NCI-H2171 treated with DMSO at 0.1 percent for 48 hours (cell line): ENCODE measurements at regions not wholly inside any gene's neighbourhood (a gene's known extent, or its start where the extent isn't known, plus 50 kb on each side); places are given as distances from the start of the nearest gene placed in this dataset.
A peak's percentile ranks its signal among the peaks of the same experiment; 100 is the strongest.

Experiments used
- DNase-seq: peaks from one replicate; lab custom pipeline; 2025; lab: John Stamatoyannopoulos, UW

DNA sequence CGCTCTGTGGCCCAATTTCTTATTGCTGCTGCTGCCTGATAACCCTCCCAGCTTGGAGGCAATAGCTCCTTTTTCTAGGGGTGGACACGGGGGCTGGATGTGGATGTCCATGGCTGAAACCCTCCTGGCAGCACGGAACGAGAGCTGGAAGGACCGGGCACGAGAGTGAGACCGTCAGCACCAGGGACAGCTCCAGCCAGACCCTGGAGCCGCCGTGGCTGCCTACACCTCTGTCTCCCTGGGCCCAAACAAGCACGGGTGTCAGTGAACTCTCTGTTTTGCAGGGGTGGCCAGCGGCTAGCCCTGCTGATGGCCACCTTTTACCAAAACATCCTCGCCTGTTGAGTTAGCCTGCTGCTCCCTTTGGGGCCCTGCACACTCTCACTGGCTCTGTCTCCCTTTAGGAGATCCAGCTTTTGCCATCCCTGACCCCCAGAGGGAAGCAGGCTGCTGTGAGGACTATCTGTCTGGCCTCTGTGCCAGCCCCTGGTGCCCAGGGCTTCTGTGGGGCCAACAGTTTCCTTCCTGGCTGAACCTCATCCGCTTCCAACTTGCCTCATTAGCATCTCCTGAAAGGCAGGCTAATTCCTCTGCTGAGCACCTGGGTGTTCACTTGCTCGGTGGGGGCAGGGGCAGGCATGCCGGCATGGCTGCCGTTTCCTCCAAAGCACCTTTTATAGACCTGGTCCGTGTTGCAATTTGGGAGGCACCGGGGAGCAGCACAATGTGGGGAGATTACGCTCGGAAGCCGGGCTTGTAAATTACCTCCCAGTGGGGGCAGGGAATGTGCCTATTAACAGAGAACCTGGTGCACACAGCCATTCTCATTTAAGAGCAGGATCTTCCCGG, 118.1 kb downstream of the ENGASE start:
- DNase-seq = no peak

DNA sequence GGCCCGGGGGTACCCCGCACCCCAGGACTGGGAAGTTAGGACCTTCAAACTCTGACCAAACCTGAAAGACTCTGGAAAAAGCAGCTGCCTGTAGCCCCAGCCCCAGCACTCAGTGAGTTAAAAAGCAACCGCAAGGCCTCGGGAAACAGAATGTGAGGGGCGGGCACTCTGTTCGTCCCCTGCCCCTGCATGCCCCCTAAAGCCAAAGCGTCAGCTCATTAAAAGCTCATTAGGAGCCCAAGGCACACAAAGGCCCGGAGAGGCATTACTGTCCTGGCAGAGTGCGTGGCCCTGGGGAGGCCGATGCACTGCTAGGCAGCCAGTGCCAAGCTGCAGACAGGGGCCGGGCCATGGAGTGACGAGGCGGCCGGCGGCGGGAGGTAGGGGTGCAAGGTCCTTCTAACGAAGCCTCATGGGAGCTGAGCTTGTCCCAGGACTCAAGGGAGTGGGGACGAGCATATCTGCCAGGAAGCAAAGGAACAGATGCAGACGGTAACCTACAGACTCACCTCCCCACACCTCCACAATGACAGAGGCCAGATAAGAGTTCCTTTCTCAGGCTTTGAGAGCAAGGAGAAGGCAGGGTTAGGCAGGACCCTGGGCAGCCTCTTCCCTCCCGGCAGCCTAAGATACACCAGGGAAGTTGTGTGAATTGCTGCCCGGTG, 116.8 kb downstream of the ENGASE start:
- no peak for DNase-seq

DNA sequence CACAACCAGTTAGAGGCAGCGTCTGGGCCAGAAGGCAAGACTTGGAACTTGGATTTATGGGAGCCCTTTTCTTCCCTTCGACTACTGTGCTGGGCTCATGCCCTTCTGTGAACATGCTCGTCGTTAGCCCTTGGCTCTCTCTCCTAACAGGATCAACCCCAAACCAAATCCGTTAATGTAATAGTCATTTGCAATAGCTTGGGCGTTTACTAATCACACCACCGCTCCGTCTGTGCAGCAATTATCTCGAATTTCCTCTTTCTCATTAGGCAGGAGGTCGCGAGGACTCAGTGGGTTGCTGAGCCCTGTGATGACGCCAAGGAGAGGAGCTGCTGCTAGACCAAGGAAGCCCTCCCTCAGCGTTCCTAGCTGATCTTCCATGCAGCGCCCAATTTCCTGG, 114.7 kb downstream of the ENGASE start:
- DNase-seq = no peak

DNA sequence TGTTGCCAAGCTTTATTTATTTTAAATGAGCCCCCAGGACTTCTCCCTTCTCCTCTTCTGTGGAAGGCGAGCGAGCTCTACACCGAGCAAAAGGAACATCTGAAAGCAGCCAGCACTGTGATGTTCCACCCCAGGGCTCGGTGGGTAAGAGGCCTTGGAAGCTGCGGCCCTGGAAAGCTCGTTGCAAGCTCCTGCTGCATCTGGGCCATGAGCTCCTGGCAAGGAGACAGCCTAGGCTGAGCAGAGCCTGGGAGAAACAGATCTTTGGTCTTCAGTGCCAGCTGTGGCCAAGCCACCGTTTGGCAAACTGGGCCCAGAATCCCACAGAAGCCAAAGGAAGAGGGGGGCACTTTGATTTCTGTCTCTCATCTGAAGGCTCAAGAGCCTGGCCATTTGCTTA, 114.1 kb downstream of the ENGASE start:
- DNase-seq = no peak

DNA sequence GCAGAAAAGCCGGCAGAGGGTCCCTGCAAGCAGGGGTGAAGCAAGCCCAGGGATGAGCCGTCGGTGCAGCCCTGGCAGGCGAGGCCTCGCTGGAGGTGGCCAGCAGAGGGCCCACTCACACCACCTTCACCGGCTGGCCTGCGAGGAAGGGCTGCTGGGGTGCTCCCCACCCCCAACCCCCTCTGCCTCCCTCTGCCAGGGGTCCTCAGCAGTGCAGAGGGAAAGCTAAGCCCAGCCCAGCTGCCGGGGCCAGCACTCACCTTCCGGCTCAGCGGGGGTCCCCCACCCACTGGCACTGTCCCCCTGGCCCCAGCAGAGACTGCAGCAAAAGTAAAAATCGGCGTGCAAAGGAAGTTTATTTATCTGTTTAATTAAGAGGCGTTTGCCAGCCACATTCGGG, 113.4 kb downstream of the ENGASE start:
- DNase-seq = peak; percentile 37

DNA sequence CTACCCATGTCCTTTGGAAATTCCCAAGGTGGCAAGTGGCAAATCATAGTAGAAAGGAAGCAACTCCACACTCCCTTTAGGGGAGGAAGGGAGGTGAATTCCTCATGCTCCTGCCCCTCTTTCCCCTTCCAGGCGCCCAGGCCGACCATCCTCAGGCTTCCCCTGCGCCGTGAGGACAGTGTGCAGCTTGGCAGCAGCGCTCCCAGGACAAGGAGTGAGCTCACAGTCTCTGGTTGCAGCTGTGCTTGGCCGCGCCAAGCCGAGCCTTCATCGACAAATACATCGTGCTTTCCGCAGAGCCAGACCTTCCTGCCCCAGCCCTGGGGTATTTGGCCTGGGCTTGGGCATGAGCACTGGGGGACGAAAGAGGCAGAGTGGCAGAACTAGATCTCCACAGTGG, 112.6 kb downstream of the ENGASE start:
- no peak for DNase-seq

DNA sequence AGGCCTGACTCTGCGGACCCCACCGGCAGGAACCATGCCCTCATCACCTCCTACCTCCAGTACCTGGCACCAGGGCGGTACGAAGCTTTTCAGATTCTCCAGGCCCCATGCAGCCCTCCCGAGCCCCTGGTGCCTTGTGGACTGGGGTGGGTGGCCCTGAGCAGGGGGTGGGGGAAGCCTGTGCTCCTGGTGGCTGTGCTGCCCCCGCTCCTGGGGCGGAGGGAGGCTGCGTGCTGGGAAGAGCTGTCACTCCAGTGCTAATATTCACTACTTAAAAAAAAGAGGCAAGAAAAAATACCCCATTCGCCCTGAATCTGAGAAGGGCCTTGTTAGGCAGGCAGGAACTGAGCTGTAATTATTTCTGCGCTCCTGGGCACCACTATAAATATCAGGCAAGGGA, 111.8 kb downstream of the ENGASE start:
- DNase-seq = no peak

DNA sequence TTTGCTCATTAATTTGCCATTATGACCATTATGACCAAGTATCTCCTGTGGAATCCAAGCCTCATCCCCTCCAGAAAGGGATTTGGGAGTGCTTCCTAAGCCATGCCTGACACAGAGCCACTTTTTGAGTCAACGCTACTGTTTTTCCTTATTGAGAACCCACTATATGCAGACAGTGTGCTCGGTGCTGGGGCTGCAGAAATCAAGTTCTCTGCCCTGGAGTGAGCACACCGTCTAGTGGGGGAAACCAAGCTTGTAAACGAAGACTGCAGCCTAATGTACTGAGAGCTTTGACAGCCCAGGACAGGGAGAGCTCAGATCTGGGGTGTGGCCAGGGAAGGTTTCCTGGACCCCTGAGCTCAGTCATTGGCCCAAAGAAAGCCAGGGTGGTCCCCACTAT, 111.0 kb downstream of the ENGASE start:
- no peak for DNase-seq

DNA sequence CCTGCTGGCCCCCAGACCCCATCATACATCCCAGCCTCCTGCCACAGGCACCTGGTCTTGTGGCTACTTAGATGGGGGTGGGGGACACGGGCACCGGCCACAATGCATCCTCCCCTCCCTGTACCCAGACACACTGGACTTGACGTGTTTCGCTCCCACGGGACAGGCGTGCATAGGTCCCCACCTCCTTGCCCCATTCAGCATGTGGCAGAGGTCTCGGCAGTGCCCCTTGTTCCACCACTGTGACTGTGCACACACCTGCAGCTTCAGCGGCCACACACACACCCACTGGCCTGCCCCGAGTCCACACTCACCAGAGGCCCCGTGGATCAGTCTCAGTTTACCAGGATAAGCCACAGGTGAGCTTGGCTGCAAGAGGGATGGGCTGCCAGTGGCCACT, 109.6 kb downstream of the ENGASE start:
- no peak for DNase-seq

DNA sequence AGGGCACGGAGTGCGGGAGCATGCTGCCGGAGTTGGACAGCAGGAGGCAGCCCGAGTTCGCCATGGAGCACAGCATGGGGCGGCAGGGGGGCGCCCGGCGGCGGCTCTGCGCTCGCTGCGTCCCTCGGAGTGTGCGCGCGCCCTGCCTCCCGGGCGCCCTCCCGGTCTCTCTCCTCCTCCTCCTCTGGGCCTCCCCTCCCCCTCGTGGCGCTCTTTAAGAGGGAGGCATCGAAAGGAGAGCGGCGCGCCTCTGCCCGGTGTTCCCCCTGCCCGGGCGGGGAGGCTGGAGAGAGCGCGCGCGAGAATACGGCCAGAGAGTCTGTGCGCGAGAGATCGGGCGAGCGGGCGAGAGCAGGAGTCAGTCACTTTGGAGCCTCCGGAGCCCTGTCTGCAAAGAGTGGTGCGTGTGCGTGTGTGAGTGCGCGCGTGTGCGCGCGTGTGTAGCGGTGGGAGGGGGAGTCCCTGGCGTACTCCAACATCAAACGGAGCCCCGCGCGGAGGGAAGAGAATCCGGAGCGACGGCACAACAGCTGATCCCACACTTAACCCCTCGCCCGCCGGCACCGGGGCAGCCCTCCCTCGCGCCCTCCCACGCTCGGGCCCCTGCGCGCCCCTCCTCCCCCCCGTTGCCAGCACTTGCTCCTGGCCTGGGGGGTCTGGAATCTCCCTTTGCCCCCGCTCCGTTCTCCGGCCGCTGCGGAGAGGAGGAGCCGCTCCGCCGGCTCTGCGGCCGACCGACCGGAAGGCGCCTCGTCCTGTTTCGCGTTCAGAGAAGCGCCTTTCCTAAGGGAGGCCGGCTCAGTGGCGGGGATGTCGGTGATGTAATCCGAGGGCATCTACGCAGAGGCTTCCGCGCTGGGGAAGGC, 108.9 kb downstream of the ENGASE start:
- peak; percentile 83 for DNase-seq

DNA sequence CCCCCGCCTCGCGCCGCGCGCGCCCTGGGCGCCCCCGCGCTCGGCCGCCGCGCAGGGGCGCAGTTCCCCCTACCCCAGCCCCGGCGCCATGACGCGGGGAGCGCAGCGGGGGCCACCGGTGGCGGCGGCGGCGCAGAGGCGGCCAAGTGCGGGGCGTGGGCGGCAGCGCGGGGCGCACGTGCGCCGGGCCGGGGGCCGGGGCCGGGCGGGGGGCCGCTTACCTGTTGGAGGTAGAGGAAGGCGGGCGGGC, 108.3 kb downstream of the ENGASE start:
- no peak for DNase-seq

DNA sequence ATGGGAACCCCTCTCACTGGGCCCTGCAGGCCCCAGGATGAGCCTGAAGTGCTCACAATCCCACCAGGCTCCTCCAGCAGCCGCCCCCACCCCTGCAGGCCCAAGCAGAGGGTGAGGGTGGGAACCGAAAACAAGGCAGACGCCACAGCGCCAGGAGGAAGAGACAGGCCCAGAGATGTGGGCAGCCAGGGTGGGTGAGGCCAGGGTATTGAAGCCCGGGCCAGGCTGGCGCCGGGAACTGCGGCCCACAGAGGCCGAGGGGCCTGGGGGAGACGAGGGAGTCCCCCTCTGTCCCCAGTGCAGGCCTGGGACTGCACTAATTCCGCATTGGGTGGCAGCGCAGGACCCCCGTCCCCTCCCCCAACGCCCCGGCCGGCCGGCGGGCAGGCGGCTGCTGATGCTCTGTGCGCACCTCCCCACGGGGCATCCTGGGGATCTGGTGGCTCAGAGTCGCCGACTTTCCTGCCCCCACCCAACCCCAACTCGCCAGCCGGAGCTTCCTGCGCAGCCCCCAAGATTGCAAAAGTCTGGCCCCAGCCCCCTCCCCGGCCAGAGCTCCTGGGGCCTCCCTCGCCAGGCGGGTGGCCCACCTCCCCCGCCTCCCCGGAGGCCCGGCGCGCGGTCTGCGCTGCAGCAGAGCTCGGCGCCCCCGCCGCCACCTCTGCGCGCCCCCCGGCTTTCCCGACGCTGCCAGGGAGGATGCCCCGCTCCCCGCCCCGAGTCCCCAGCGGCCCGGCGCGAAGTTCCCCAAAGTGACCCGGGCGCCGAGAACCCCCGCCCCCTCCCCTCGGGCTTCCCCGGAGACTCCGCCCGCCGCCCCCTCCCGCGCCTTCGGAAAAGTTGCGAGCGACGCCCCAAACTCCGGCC, 107.8 kb downstream of the ENGASE start:
- no peak for DNase-seq

DNA sequence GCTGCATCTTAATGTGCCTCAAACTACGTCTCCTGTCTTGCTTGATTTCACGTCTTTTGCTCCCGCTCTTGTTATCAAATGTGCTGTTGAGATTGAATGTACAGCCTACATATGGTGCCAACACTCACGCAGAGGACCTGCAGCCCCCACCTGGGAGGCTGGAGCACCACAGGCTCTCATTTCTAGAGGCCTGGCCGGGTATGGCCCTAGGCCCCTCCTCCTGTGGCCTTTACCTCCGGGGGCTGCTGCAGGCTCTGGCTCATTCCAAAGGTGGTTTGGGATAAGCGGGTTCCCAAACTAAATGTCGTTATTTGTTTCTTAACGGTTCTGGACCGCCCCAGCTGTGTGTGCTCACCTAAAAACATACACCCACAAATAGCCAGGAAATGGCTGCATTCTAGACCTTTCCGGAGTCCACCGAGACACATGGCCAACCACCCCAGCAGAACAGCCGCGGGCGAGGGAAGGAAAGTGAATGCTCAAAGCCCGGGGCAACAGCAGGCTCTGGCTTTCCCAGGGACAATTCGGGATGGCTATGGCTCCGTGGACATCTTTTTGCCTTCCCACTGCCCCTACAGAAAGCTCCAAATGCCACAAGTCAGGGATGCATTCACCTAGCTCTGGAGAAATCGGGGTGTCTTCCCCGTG, 105.9 kb downstream of the ENGASE start:
- no peak for DNase-seq

DNA sequence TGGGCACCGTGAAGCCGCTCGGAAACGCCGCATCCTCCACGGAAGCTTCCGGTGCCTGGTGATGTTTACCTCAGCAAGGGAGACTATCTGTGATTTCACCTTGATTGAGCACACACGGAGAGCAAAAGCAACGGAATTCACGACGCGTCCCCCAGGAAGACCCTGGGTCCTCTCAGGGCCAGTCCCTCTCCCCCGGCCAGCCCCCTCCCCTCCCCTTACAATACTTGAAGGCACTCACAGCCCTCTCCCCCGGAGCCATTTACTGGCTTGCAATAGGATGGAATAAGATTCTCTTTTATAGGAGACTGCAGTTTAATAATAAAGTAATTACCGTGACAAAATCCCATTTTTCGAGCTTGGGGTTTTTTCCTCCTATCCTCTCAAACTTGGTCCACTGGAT, 104.7 kb downstream of the ENGASE start:
- DNase-seq = no peak

DNA sequence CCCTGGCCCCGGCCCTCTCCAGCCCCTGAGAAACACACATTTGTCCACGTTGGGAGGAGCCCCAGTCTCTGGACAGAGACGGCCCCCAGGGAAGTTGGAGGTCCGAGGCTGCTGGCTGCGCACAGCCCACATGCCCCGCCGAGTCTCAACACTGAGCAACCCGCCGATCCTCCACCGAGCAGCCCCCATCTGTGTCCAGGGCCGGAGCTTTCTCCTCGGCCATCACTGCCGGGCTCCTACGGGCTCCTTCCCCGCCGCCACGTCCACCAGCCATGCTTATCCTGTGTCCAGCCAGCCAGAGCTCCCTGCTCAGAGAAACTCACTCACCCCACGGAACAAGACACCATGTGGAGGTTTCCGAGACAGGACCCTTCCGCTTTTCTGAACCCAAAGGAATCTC, 103.3 kb downstream of the ENGASE start:
- DNase-seq = no peak

DNA sequence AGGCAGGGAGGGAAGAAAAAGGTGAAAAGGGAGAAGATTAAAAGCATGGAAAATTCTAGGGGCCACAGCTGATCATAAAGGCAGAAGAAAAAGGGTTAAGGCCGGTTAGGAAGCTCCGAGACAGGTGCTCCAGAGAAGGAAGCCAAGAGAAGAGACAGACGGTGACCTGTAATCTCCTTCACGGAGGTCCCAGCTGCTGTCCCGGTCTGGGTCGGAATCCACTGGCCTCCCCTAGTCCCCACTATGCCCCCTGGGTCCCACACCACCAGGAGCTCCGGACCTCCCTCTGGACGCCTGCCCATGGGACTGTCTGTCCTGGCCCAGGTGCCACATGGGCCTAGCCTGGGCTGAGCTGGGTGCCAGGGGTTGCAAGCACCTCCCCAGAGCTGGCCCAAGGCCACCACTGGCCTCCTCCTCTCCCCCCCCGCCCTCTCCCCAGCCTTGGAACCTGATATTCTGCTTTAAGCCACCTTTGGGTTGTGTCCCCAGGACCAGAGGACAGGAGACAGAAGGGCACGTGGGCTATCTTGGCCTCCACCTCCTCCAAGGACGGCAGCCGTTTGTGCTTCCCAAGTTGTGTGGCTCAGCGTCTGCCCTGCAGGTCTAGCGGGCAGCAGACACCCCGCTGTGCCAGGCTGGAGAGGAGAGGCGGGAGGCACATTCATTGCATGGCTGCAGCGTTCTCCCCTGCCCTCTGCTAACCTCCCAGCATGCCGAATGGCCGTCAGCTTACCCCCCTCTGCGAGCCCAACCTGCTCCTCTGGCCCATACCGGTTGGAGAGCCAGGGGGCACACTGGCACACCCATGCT, 102.4 kb downstream of the ENGASE start:
- DNase-seq = no peak

DNA sequence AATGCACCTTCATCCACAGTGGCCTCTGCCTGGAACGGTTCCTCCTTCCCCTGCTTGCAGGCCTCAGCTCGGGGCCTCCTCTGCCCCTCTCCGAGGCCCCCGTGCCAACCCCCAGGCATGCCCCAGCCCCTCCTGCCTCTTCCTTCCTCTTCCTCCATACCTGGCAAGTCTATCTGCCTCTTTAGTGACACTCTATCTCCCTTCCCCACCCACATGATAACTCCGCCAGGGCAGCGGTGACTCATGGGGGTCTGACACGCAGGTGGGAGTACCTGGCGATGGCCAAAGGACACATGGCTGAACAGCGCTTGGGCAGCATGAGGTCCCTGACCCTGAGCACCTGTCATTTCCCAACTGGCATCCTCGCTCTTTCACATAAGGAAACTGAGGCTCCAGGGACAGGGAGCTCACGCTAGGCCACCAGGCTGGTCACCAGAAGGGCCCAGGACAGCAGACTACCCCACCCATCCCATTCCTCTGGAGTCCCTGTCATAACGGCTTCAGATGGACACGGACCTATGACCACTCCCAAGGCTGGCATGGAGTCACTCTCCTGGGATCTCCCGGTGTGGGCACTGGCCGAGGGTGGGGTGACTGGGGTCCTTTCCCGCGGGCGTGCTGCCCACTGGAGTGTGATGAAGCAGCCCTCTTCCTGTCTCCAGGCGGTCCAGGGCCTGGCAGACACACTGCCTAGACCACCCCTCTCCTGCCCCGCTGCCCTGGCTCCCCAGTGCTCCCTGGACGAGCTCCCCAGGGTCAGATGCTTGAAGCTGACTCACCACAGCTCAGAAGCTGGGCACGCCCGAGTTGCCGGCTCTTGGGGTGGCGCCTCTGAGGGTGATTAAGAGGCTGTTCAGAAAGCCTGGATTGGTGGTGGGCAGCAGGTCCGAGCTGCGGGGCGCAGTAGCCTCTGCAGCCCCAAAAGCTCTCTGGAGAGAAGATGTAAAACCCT, 100.6 kb downstream of the ENGASE start:
- DNase-seq = no peak

DNA sequence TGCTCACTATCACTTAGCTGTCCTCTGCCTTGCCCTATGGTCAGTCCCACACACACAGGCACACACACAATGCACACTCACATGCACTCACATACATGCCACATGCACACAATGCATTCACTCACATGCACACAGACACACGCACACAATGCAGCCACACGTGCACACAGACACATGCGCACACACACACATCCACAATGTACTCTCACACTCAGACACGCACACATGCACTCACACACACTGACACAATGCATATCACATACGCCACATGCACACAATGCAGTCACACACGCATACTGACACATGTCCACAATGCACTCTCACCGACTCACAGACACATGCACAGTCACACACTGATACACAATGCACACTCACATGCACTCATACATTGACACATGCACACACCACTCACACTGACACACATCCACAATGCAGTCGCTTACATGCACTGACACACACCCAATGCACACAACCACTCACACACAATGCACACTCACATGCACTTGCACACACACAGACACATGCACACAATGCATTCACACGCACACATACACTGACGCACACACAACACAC, 99.7 kb downstream of the ENGASE start:
- no peak for DNase-seq

DNA sequence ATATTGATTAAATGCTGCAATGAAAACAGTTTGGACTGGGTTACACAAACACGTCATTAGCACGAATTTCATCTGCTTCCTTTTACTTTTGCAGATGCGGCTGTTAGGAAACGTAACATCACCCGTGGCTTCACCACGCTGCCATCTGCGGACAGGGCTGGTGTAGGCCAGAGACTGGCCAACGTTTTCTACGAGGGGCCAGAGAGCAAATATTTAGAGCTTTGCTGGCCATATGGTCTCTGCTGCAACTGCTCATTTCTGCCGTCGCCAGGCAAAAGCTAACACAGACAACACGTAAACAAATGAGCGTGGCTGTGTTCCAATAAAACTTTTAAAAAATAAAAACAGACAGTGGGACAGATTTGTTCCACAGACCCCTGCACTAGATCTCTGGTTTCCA, 96.6 kb downstream of the ENGASE start:
- peak; percentile 24 for DNase-seq
